ENCODE measurements at regions not wholly inside any gene's neighbourhood (a gene's known extent, or its start where the extent isn't known, plus 50 kb on each side); places are given as distances from the start of the nearest gene placed in this dataset.

- TF ChIP-seq CTCF (IDR thresholded peaks at IDR 0.05; ENCODE audit: insufficient read depth, low read length, poor library complexity, severe bottlenecking), result no peak
- no peak for TF ChIP-seq EZH2phosphoT487 (conservative IDR thresholded peaks at IDR 0.05; ENCODE audit: low read length)
These were observed 51.8 kb upstream of the MED9 start for GRCh38 chr17:17425005-17425404.

Data from SU-DHL-6 (cell line).